Hepatocyte (in vitro differentiated cells): ENCODE measurements at regions not wholly inside any gene's neighbourhood (a gene's known extent, or its start where the extent isn't known, plus 50 kb on each side); places are given as distances from the start of the nearest gene placed in this dataset.

Experiments
- DNase-seq: peaks from one replicate; pipeline ENCODE4 v3.0.0-alpha.2; 2016; ENCODE audit warnings: low spot score
- H2AFZ ChIP-seq: fragments of 200-600 bp; sonication (generic); 2 replicates; pipeline ENCODE4 v1.6.0; 2016; ENCODE audit warnings: antibody characterized with exemption, mild to moderate bottlenecking
- H3K27ac ChIP-seq: fragments of 200-600 bp; sonication (generic); 2 replicates; pipeline ENCODE4 v1.5.1; 2016; ENCODE audit warnings: mild to moderate bottlenecking
- H3K27me3 ChIP-seq: fragments of 200-600 bp; sonication (generic); 2 replicates; pipeline ENCODE4 v1.6.1; 2016
- H3K36me3 ChIP-seq: fragments of 200-600 bp; sonication (generic); replicated peaks from 2 replicates; pipeline ENCODE4 v1.5.1; 2016; ENCODE audit warnings: low read depth; ENCODE audit not compliant: insufficient read depth
- H3K4me1 ChIP-seq: fragments of 200-600 bp; sonication (generic); 2 replicates; pipeline ENCODE4 v1.5.1; 2016; ENCODE audit warnings: mild to moderate bottlenecking, moderate library complexity; ENCODE audit not compliant: insufficient read depth
- H3K4me2 ChIP-seq: fragments of 200-600 bp; sonication (generic); 2 replicates; pipeline ENCODE4 v1.6.0; 2016
- H3K4me3 ChIP-seq: fragments of 200-600 bp; sonication (generic); 2 replicates; pipeline ENCODE4 v1.5.1; 2016; ENCODE audit warnings: mild to moderate bottlenecking
- H3K79me2 ChIP-seq: fragments of 200-600 bp; sonication (generic); 2 replicates; pipeline ENCODE4 v1.6.0; 2017; ENCODE audit warnings: mild to moderate bottlenecking
- H3K9me2 ChIP-seq: fragments of 200-600 bp; sonication (generic); replicated peaks from 2 replicates; pipeline ENCODE4 v1.6.0; 2017; ENCODE audit warnings: mild to moderate bottlenecking; ENCODE audit not compliant: insufficient read depth
- H3K9me3 ChIP-seq: fragments of 200-600 bp; sonication (generic); 2 replicates; pipeline ENCODE4 v1.5.1; 2016; ENCODE audit warnings: low read depth, mild to moderate bottlenecking
- H4K20me1 ChIP-seq: fragments of 200-600 bp; sonication (generic); 2 replicates; pipeline ENCODE4 v1.6.0; 2016; ENCODE audit warnings: mild to moderate bottlenecking; ENCODE audit not compliant: insufficient read depth, poor library complexity, severe bottlenecking
- EZH2 ChIP-seq: fragments of 200-600 bp; sonication (generic); IDR thresholded peaks from 2 replicates; pipeline ENCODE4 v1.6.1; 2016; ENCODE audit warnings: antibody characterized with exemption, mild to moderate bottlenecking, borderline replicate concordance
- EZH2phosphoT487 ChIP-seq: fragments of 200-600 bp; sonication (generic); IDR thresholded peaks from one replicate; pipeline ENCODE4 v1.6.1; 2018; ENCODE audit warnings: antibody characterized with exemption, mild to moderate bottlenecking, low read depth, moderate library complexity; ENCODE audit not compliant: unreplicated experiment, severe bottlenecking
- WGBS: methylation state at CpG from one replicate; pipeline ENCODE4 v1.1.6; 2016; ENCODE audit warnings: low lambda C conversion rate; ENCODE audit errors: missing lambda C conversion rate; 5-methylcytosine and 5-hydroxymethylcytosine counted together
- TF ChIP-seq, protein P1 (sequence below): fragments of 200-600 bp; sonication (generic); IDR thresholded peaks from 2 replicates; pipeline ENCODE4 v1.5.1; 2016; ENCODE audit warnings: antibody characterized with exemption, mild to moderate bottlenecking; ENCODE audit not compliant: poor library complexity

DNA sequence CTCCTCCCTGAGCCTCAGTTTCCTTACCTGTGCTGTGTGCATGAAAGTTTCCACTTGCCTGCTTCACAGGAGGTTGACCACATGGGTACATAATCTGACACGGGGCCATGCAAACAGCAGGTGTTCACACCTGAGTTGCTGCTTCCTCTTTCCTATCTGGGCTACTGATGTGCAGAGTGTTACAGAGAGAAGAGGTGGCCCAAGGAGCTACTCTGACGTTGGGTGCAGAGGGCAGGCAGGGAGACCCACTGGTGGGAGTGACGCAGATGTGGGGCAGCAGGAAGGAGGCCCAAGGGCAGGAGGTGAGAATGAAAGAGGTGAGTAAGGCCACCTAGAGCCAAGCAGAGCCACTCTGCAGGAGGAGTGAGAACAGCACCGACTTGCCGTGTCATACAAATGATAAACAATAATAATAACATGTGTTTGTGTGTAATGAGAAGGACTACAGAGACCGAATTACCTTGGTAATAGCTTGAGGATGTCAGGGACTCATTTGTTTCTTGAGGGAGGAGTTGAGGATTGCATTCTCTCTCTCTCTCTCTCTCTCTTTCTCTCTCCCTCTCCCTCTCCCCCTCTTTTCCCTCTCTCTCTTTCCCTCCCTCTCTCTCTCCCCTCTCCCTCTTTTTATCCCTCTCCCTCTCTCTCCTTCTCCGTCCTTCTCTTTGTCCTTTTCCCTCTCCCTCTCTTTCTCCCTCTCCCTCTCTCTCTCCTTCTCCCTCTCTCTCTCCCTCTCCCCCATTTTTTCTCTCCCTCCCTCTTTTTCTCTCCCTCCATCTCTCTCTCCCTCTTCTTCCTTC, 87.4 kb upstream of the IGSF21 start:
- Histone ChIP-seq H3K4me1 (no peaks in the 10 kb centered on the region), H3K27ac (no peak overlapping the region), H2AFZ (no peak overlapping the region), H3K9me2 (no peaks in the 10 kb centered on the region), H3K9me3 (no peaks in the 10 kb centered on the region), H3K27me3 (peaks cover 50% of the 10 kb centered on the region), H3K79me2 (no peaks in the 10 kb centered on the region), H3K4me2 (no peak overlapping the region), H3K36me3 (no peaks in the 10 kb centered on the region), H3K4me3 (no peak overlapping the region), H4K20me1 (no peaks in the 10 kb centered on the region)
- DNase-seq: no peak
- WGBS: 67% methylated on average over 6 of the region's 7 CpGs
- TF ChIP-seq EZH2phosphoT487 (no peak), EZH2 (no peak)
- TF ChIP-seq, protein P1, sequence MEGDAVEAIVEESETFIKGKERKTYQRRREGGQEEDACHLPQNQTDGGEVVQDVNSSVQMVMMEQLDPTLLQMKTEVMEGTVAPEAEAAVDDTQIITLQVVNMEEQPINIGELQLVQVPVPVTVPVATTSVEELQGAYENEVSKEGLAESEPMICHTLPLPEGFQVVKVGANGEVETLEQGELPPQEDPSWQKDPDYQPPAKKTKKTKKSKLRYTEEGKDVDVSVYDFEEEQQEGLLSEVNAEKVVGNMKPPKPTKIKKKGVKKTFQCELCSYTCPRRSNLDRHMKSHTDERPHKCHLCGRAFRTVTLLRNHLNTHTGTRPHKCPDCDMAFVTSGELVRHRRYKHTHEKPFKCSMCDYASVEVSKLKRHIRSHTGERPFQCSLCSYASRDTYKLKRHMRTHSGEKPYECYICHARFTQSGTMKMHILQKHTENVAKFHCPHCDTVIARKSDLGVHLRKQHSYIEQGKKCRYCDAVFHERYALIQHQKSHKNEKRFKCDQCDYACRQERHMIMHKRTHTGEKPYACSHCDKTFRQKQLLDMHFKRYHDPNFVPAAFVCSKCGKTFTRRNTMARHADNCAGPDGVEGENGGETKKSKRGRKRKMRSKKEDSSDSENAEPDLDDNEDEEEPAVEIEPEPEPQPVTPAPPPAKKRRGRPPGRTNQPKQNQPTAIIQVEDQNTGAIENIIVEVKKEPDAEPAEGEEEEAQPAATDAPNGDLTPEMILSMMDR: no peak

DNA sequence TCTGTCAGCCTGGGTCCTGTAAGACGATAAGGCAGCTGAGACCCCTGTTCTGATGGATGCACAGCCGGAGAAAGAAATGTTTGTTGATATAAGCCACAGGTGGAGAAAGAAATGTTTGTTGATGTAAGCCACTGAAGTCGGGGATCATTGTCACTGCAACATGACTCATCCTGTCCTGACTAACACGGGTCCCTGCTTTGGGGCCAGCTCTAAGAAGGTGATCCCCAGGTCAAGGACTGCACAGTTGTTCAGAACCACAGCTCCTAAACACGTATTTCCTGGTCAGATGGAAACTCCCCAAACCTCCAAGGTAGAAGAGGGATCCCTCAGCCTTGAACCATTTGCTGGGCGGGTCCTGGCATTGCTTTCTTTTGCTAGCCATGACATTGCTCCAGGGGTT, 86.4 kb upstream of the IGSF21 start:
- WGBS: 54% methylated on average over 6 of the region's 6 CpGs
- no peak for TF ChIP-seq EZH2
- TF ChIP-seq EZH2phosphoT487: no peak
- TF ChIP-seq, protein P1: no peak
- H3K27me3 ChIP-seq: peaks cover 58% of the 10 kb centered on the region

DNA sequence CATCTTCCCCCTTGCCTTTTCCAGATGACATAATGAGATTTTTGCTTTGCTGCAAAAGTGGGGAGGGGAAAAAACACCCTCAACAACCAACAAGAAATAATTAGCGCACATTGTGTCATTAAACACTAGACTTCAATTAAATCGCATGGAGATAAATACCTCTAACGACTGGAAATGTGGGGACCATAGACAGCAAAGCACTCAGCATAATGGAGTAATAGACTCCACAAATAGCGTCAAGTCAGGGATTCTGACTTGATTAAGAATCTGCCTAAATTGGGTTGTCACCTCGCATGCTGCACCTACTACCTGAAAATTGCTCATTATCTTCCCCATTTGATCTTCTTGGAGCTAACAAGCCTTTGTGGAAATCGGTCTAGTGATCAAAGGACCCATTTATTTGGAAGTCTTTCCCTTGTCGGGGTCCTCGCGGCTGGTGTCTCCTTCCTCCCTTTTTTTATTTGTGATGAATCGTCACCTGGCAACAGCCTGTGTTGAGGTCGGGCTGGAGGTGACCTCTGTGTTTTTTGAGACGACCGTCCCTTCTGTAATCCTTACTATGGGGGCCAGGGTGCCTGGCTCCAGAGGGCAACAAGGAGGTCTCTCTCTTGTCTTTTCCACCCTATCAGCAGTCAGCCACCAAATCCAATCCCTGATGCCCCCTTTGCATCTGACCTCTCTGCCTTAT, 75.3 kb upstream of the IGSF21 start:
- no peak overlapping the region for H3K4me2 ChIP-seq
- H3K9me2 ChIP-seq: no peaks in the 10 kb centered on the region
- H3K79me2 ChIP-seq: no peaks in the 10 kb centered on the region
- peaks cover 24% of the 10 kb centered on the region for H3K27me3 ChIP-seq
- WGBS: 75% methylated on average over 13 of the region's 13 CpGs
- no peaks in the 10 kb centered on the region for H3K4me1 ChIP-seq
- no peaks in the 10 kb centered on the region for H4K20me1 ChIP-seq
- H3K27ac ChIP-seq: no peak overlapping the region
- no peak overlapping the region for H3K4me3 ChIP-seq
- H3K36me3 ChIP-seq: no peaks in the 10 kb centered on the region
- no peaks in the 10 kb centered on the region for H3K9me3 ChIP-seq
- no peak for DNase-seq
- TF ChIP-seq EZH2phosphoT487 (no peak), EZH2 (no peak)
- TF ChIP-seq, protein P1: no peak
- H2AFZ ChIP-seq: no peak overlapping the region

More for the DNA sequence above, 86.4 kb upstream of the IGSF21 start:
- Histone ChIP-seq H3K9me3 (no peaks in the 10 kb centered on the region), H3K4me3 (no peak overlapping the region), H3K4me1 (no peaks in the 10 kb centered on the region), H3K9me2 (no peaks in the 10 kb centered on the region), H3K79me2 (no peaks in the 10 kb centered on the region), H4K20me1 (no peaks in the 10 kb centered on the region), H2AFZ (no peak overlapping the region), H3K36me3 (no peaks in the 10 kb centered on the region), H3K4me2 (no peak overlapping the region), H3K27ac (no peak overlapping the region)
- DNase-seq: no peak
